ENCODE measurements at regions not wholly inside any gene's neighbourhood (a gene's known extent, or its start where the extent isn't known, plus 50 kb on each side); places are given as distances from the start of the nearest gene placed in this dataset.

DNA sequence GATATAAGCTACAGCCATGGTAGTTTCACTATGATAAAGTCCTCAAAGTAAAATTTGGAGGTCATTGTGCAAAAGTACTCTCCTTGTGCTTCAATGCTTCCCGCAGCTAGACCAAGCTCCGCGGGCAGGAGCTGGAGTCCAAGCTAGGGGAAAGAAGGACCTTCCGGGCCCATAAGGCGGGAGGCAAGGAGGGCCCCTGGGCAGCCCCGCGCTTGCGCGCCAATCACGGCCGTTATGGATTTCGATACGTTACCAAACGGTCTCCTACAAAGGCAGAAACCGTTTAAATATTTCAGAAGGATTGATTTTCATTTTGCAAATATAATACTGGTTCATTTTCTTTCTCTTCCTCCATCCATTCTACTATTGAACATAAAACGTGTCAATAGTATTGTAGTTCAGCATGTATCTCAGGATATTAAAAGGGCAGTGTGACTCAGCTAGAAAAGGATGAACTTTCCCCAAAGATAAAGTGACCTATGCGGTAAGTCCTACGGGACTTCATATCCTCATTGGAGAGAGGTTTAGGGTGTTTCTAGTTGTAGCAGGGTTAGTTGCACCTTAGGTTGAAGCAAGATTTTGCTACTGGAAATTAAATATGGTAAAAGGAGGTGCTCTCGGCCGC is 128.0 kb downstream of the KIF20B start:
- TF ChIP-seq CTCF (IDR thresholded peaks at IDR 0.05) (no peak), EZH2 (IDR thresholded peaks at IDR 0.05; ENCODE audit: borderline replicate concordance, insufficient read depth, low read depth, low read length, poor library complexity, severe bottlenecking) (no peak)

All from B cell (primary cell).